Endothelial cell of umbilical vein (primary cell): ENCODE measurements at regions not wholly inside any gene's neighbourhood (a gene's known extent, or its start where the extent isn't known, plus 50 kb on each side); places are given as distances from the start of the nearest gene placed in this dataset.

Experiments used
- EZH2 ChIP-seq: IDR thresholded peaks from 2 replicates; pipeline ENCODE4 v1.6.1; 2012; ENCODE audit warnings: borderline replicate concordance, low read depth, mild to moderate bottlenecking, moderate library complexity, low read length, inconsistent platforms; ENCODE audit not compliant: severe bottlenecking
- MYC ChIP-seq: IDR thresholded peaks from one replicate; pipeline ENCODE4 v1.6.1; 2011; ENCODE audit warnings: mild to moderate bottlenecking, low read depth, low read length
- POLR2A ChIP-seq: IDR thresholded peaks from 2 replicates; pipeline ENCODE4 v1.6.1; 2012; ENCODE audit warnings: low read depth, mild to moderate bottlenecking, control low read depth, low read length
- TF ChIP-seq, protein P1 (sequence below), 2 donors: IDR thresholded peaks; 1 replicate in 1 of 2; 2 replicates in 1 of 2; pipeline ENCODE4 v1.5.1; 2011; ENCODE audit warnings: low read length in 2 of 2, mild to moderate bottlenecking in 2 of 2, moderate library complexity in 2 of 2, control low read depth in 1 of 2, inconsistent platforms in 1 of 2, low read depth in 1 of 2; ENCODE audit not compliant: insufficient read depth in 1 of 2; ENCODE audit errors: extremely low read depth in 1 of 2

DNA sequence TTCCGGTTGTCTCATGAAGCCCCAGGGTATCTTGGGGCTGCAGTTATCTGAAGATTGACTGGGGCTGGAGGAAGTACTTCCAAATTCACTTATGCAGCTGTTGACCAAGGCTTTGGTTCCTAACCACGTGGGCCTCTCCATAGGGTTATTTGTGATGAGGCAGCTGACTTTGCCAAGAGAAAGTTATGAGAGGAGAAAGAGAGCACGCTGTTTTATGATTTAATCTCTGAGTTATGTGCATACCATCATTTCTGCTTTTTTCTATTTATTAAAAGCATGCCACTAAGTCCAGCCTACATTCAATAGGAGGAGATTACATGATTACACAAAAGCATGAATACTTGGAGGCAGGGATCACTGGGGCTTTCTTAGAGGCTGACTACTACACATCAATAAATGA, 215.5 kb downstream of the NHLRC3 start:
- TF ChIP-seq, protein P1, sequence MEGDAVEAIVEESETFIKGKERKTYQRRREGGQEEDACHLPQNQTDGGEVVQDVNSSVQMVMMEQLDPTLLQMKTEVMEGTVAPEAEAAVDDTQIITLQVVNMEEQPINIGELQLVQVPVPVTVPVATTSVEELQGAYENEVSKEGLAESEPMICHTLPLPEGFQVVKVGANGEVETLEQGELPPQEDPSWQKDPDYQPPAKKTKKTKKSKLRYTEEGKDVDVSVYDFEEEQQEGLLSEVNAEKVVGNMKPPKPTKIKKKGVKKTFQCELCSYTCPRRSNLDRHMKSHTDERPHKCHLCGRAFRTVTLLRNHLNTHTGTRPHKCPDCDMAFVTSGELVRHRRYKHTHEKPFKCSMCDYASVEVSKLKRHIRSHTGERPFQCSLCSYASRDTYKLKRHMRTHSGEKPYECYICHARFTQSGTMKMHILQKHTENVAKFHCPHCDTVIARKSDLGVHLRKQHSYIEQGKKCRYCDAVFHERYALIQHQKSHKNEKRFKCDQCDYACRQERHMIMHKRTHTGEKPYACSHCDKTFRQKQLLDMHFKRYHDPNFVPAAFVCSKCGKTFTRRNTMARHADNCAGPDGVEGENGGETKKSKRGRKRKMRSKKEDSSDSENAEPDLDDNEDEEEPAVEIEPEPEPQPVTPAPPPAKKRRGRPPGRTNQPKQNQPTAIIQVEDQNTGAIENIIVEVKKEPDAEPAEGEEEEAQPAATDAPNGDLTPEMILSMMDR (IDR thresholded peaks at IDR 0.05; ENCODE audit: extremely low read depth in 1 of 2, insufficient read depth in 1 of 2, low read depth in 1 of 2, low read length in 2 of 2) = no peak
- TF ChIP-seq MYC (no peak), POLR2A (no peak), EZH2 (no peak)
